K562 (cell line): ENCODE measurements at regions not wholly inside any gene's neighbourhood (a gene's known extent, or its start where the extent isn't known, plus 50 kb on each side); places are given as distances from the start of the nearest gene placed in this dataset.
A peak's percentile ranks its signal among the peaks of the same experiment; 100 is the strongest.

Source experiments
- AFF1 ChIP-seq, 2 experiments: fragments of 450-650 bp; IDR thresholded peaks; 2 replicates each; pipeline ENCODE4 v1.6.1; 2018; ENCODE audit warnings: mild to moderate bottlenecking in 2 of 2, low read depth in 1 of 2; ENCODE audit not compliant: partially characterized antibody in 2 of 2
- CTCF ChIP-seq, 3 experiments: IDR thresholded peaks in 2 of 3; conservative IDR thresholded peaks in 1 of 3; 2 replicates each; pipeline ENCODE4 v1.5.1; 2011 to 2012; ENCODE audit warnings: low read length in 3 of 3, mild to moderate bottlenecking in 3 of 3, control low read depth in 2 of 3, improper control_type of control experiment in 1 of 3, inconsistent platforms in 1 of 3, low read depth in 1 of 3, mixed read lengths in 1 of 3, moderate library complexity in 1 of 3; ENCODE audit not compliant: insufficient read depth in 2 of 3
- FOXO4 ChIP-seq: fragments of 450-650 bp; formaldehyde crosslinking; IDR thresholded peaks from 2 replicates; pipeline ENCODE4 v1.4.0; 2020; ENCODE audit warnings: mild to moderate bottlenecking, moderate library complexity
- HMGXB4 ChIP-seq: sonication (generic); formaldehyde crosslinking; IDR thresholded peaks from 2 replicates; pipeline ENCODE4 v1.8.1; 2023; ENCODE audit warnings: mild to moderate bottlenecking, missing genetic modification reagents
- MLX ChIP-seq, 2 experiments: fragments of 450-650 bp in 1 of 2; sonication (generic) in 1 of 2; formaldehyde crosslinking; conservative IDR thresholded peaks; 2 replicates each; pipeline versions ENCODE4 v1.4.0 to v1.8.1; 2020 to 2022; ENCODE audit warnings: mild to moderate bottlenecking in 1 of 2, missing genetic modification reagents in 1 of 2
- NR4A1 ChIP-seq, 2 experiments: fragments of 250-450 bp in 1 of 2; fragments of 450-650 bp in 1 of 2; sonication (Bioruptor Pico) in 1 of 2; IDR thresholded peaks; 2 replicates each; pipeline versions ENCODE4 v1.4.0 to v1.6.1; 2016 to 2020; ENCODE audit warnings: mild to moderate bottlenecking in 2 of 2, missing compliant biosample characterization in 1 of 2, missing genetic modification characterization in 1 of 2, moderate library complexity in 1 of 2
- RNF219 ChIP-seq: fragments of 250-450 bp; sonication (Bioruptor Pico); IDR thresholded peaks from 2 replicates; pipeline ENCODE4 v1.5.0; 2022; ENCODE audit warnings: mild to moderate bottlenecking
- SMARCC2 ChIP-seq: fragments of 450-650 bp; IDR thresholded peaks from 2 replicates; pipeline ENCODE4 v1.6.1; 2017; ENCODE audit warnings: antibody characterized with exemption, moderate library complexity, mild to moderate bottlenecking, low read depth
- STAT5A ChIP-seq: IDR thresholded peaks from 2 replicates; pipeline ENCODE4 v1.6.1; 2012; ENCODE audit warnings: low read length, inconsistent platforms, borderline replicate concordance
- TBL1XR1 ChIP-seq, 2 experiments: IDR thresholded peaks; 2 replicates each; pipeline ENCODE4 v1.6.1; 2012; ENCODE audit warnings: improper control_type of control experiment in 2 of 2, low read length in 2 of 2, mild to moderate bottlenecking in 1 of 2
- ZBTB2 ChIP-seq: fragments of 450-650 bp; IDR thresholded peaks from 2 replicates; pipeline ENCODE4 v1.6.1; 2016; ENCODE audit warnings: antibody characterized with exemption
- ZNF253 ChIP-seq: fragments of 250-450 bp; sonication (Bioruptor Pico); conservative IDR thresholded peaks from 2 replicates; pipeline ENCODE4 v1.6.1; 2021; ENCODE audit warnings: mild to moderate bottlenecking

- peak in 1 of 2 experiments; percentile 9 for TF ChIP-seq AFF1 (IDR thresholded peaks at IDR 0.05; ENCODE audit: low read depth in 1 of 2, partially characterized antibody in 2 of 2)
- no peak for TF ChIP-seq NR4A1 (CRISPR knock-in tag; IDR thresholded peaks at IDR 0.05)
- 0 out of 2 replicates have a peak, but pooled peaks have one; percentile 22 for TF ChIP-seq NR4A1 (tag; IDR thresholded peaks at IDR 0.05)
- TF ChIP-seq SMARCC2: 0 out of 2 replicates have a peak, but pooled peaks have one; percentile 15
- TF ChIP-seq ZBTB2: 0 out of 2 replicates have a peak, but pooled peaks have one; percentile 37
- TF ChIP-seq CTCF (IDR thresholded peaks at IDR 0.05 in 2 of 3, conservative IDR thresholded peaks at IDR 0.05 in 1 of 3; ENCODE audit: insufficient read depth in 2 of 3, low read depth in 1 of 3, low read length in 3 of 3): no peak
- TF ChIP-seq TBL1XR1 (IDR thresholded peaks at IDR 0.05; ENCODE audit: low read length in 2 of 2): peak in 1 of 2 experiments; percentile 24; a peak in 1 of 4 replicates
- no peak for TF ChIP-seq HMGXB4
- no peak for TF ChIP-seq MLX (CRISPR knock-in tag; conservative IDR thresholded peaks at IDR 0.05)
- TF ChIP-seq ZNF253 (CRISPR knock-in tag): no peak
- TF ChIP-seq STAT5A: 0 out of 2 replicates have a peak, but pooled peaks have one; percentile 24
- TF ChIP-seq RNF219 (CRISPR knock-in tag): no peak
- no peak for TF ChIP-seq FOXO4 (CRISPR knock-in tag)
Observed at GRCh38 chr3:171511450-171511849, 51.2 kb upstream of the TNIK start (continued).
